ENCODE measurements at regions not wholly inside any gene's neighbourhood (a gene's known extent, or its start where the extent isn't known, plus 50 kb on each side); places are given as distances from the start of the nearest gene placed in this dataset.

- TF ChIP-seq CTCF (IDR thresholded peaks at IDR 0.05; ENCODE audit: low read depth, low read length, poor library complexity, severe bottlenecking) (no peak), EZH2phosphoT487 (IDR thresholded peaks at IDR 0.05; ENCODE audit: borderline replicate concordance, low read length) (no peak)
These were observed 191.3 kb upstream of the MYLIP start for GRCh38 chr6:15937602-15938001.

All from DOHH2 (cell line).